Astrocyte (in vitro differentiated cells and primary cell): ENCODE measurements at regions not wholly inside any gene's neighbourhood (a gene's known extent, or its start where the extent isn't known, plus 50 kb on each side); places are given as distances from the start of the nearest gene placed in this dataset.

Experiments used
- CTCF ChIP-seq: IDR thresholded peaks from 2 replicates; pipeline ENCODE4 v1.5.1; 2011; ENCODE audit warnings: low read depth, mild to moderate bottlenecking, inconsistent platforms, low read length, moderate library complexity; ENCODE audit not compliant: insufficient read depth
- EZH2 ChIP-seq: IDR thresholded peaks from 2 replicates; pipeline ENCODE4 v1.6.1; 2012; ENCODE audit warnings: mild to moderate bottlenecking, low read length, inconsistent platforms; ENCODE audit not compliant: insufficient read depth

DNA sequence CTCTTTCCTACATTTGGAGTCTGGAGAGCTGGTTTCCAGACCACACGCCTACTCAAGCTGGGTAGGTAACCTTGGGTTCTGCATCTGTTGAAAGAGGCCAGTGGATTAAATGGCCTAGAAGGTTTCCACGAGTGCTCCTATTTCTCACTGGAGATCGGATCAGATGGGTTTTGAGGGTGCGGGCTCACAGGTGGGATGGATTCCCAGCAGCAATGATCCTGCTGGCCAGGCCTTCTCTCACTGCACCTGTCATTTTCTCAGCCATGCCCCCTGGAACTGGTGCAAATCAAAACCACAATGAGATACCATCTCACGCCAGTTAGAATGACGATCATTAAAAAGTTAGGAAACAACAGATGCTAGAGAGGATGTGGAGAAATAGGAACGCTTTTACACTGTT is 747.5 kb upstream of the RAB6C start:
- no peak for TF ChIP-seq CTCF
- no peak for TF ChIP-seq EZH2
